ENCODE measurements at regions not wholly inside any gene's neighbourhood (a gene's known extent, or its start where the extent isn't known, plus 50 kb on each side); places are given as distances from the start of the nearest gene placed in this dataset.
"Not testable (repeated sequence)": the region's sequence is repeated elsewhere in the genome, so short reads cannot be mapped to it uniquely, and the experiment has no call there.

DNA sequence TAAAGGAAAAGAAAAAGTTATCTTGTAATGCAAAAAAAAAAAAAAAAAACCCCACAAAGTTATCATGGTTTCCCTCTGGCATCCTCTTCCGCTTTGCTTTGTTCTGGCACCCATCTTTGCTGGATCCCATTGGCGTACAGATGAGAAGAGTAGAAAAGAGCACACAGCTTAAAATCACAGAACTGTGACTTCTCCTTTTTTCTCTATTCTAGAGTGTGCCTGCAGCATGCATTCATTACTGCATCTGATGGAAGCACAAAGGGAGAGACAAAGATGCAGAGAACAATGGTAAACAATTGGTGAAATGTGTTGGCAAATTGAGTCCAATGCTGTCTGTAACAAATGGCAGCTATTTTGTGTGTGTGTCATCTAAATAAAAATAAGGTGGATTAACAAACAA, 440.8 kb upstream of the PIK3R1 start:
- FAIRE-seq (no peak), DNase-seq (ENCODE audit: low spot score) (no peak)

DNA sequence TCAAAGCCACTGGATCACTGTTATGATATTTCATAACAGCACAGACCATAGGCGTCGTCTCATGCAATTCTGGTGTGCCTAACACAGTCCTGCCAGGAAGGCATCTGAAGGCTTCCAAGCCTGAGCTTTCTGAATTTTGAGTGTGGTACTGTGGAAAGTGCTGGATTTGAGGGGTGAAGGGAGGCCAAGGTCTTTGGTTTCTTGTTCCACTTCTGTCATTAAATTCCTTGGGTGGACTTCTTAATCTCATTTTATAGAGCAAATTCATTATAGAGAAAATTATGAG, 441.3 kb upstream of the PIK3R1 start:
- no peak for FAIRE-seq
- no peak for DNase-seq (ENCODE audit: low spot score)

DNA sequence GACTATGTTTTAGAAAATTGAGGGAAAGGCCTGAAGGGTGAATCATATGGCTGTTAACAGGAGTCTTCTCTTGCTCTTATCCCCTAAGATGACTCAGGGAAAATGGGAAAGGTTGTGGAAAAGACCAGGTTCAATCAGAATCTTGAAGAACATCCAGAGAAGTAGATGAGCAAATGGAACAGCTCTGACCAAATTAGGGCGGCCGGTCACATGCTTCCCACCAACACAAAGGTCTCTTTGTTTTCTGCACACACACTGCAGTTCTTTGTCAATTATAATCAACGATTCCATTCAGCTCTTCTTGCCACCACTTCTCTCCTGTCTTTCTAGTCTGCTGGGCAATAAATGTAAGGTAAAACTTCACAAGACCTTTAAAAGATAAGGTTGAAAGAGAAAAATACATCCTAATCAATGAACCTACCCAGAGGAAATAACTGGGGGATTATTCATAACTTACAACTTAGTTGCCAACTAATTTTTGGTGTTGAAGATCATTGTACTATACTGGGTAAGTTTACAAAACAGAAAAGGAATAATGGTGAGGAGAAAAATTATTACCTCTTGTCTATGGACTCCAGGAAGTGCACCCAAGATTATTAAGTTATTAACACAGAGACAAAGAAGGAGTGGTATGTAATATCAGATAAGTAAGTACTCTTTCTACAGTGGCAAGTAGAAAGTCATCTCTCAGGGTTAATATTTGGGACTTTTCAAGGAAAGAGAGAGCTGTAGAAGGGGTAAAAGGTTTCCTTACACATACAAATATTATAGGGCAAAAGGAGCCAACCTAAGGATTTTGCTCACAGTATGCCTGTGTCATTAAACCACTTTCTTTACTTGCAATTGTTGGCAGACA, 441.9 kb upstream of the PIK3R1 start:
- FAIRE-seq (no peak), DNase-seq (ENCODE audit: low spot score) (no peak)

DNA sequence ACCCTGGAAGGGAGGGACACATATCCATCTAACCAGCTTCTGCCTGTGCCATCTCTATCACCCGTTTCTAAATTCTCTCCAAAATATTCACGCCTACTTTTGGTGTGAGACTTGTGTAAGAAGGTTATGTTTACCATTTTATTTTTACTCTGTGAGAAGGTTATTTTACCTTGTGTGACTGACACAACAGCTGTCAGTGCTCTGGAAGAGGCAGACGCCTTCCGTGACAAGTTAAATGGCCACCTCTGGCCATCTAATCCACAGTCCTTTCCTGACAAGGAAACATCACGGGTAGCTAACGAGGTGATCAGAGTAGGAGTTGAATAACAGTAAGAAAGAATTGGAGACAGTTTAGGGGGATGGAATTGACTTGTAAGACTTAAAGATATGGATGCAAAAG, 443.8 kb upstream of the PIK3R1 start:
- no peak for DNase-seq (ENCODE audit: low spot score)
- FAIRE-seq, result no peak

DNA sequence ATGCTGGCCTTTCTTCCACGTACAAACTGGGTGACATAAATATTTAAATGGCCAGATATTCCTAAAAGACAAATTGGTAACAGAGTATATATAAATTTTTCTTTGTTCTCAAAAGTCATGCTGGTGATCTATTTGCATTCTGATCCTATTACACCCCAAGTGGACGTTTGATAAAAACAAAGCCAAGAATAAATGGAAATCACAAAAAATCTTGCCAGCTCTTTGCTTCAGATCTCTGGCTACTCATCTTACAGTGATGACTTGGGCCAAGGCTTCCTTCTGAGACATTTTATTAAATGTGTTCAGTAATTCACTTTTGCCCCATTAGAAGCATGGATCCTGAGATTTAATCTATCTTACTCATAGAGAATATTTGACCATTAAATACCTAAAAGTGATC, 444.3 kb upstream of the PIK3R1 start:
- FAIRE-seq, result no peak
- DNase-seq (ENCODE audit: low spot score), result no peak

DNA sequence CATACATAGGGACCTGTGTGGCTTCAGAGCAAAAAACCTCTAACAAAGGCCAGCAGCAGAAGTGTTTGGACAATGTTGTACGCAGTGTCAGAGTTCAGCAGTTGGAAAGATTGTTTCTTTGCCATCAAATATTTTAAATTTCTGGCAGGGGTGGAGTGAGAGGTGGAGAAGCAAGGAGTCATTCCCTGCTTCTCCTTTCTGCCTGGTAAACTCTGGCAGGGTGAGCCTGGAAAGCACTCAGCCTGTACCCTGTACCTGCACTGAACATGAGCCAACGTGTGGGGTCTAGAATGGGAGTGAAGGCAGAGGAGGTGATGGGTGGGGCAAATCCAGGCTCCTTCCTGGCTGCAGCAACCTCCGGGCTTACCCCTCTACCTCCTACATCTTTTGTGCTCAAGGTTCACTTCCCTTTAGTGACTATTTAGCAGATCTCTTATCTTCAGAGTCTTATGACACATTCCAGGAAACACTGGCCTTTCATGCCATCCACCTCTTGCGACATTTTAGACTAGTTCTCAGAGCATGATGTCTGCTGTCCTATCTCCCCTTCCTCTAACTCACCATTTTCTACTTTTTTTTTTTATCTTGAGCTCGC, 445.0 kb upstream of the PIK3R1 start:
- FAIRE-seq, result no peak
- no peak for DNase-seq (ENCODE audit: low spot score)

DNA sequence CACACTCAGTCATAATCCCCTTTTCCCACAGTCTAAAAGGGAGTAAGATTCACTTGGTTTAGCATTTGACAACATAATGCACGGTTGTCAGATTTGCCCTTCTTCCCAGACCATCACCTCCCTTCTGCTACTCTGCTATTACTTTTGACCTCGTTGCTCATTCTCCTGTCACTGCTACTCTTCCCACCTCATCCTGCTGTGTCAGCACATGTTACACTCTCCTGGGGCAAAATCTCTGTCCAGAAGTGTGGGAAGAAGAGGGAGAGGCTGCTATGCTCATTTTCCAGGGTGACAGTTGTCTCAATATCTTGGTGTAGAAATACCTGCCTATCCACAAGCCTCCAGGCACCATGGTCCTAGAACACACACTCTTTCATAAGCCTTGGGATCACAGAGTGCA, 449.9 kb upstream of the PIK3R1 start:
- DNase-seq (ENCODE audit: low spot score), result no peak
- no peak for FAIRE-seq

DNA sequence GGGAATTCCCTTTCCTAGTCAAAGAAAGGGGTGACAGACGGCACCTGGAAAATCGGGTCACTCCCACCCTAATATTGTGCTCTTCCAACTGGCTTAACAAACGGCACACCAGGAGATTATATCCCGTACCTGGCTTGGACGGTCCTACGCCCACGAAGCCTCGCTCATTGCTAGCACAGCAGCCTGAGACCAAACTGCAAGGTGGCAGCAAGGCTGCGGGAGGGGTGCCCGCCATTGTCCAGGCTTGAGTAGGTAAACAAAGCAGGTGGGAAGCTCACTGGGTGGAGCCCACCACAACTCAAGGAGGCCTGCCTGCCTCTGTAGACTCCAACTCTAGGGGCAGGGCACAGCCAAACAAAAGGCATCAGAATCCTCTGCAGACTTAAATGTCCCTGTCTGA, 457.8 kb upstream of the PIK3R1 start:
- DNase-seq (ENCODE audit: low spot score); FAIRE-seq: not testable (repeated sequence)

DNA sequence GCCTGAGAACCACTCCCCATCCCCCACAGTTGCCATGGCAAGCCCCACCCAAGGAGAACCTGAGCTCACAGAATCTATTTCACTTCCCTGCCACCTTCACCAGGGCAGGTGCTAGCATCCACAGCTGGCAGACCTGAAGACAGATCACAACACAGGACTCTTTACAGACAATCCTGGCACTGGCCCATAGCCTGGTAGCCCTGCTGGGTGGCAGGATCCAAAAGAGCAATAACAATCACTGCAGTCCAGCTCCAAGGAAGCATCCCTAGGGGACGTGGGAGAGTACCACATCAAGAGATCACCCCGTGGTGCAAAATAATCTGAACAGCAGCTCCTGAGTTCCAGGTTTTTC, 463.2 kb upstream of the PIK3R1 start:
- DNase-seq (ENCODE audit: low spot score) (no peak), FAIRE-seq (no peak)

DNA sequence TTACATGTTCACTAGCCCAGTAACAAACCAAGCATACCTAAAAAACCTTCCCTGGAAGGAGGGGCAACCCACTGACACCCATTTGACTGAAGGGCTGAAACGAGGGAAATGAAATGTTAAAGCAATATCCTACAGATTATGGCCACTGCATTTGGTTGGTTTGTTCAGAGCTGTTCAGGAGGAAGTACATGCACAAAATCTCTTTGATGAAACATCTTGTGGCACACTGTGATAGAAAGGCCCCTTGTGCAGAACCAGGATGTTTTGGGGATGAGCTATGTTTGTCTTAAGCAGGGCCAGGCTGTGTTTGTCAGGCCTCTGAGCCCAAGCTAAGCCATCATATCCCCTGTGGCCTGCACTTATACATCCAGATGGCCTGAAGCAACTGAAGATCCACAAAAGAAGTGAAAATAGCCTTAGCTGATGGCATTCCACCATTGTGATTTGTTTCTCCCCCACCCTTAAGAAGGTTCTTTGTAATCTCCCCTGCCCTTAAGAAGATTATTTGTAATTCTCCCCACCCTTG, 467.3 kb upstream of the PIK3R1 start:
- FAIRE-seq, result no peak
- DNase-seq (ENCODE audit: low spot score), result no peak

DNA sequence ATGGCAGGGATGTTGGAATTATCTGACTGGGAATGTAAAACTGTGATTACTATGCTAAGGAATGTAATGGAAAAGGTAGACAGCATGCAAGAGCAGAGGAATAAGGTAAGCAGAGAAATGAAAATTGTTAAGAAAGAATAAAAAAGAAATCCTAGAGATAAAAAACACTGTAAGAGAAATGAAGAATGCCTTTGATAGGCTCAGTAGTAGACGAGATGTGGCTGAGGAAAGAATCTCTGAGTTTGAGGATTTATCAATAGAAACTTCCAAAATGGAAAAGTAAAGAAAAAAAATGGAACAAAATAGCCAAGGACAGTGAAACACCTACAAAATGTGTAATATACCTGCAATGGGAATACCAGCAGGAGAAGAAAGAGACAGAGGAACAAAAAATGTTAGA, 468.5 kb upstream of the PIK3R1 start:
- FAIRE-seq, result no peak

DNA sequence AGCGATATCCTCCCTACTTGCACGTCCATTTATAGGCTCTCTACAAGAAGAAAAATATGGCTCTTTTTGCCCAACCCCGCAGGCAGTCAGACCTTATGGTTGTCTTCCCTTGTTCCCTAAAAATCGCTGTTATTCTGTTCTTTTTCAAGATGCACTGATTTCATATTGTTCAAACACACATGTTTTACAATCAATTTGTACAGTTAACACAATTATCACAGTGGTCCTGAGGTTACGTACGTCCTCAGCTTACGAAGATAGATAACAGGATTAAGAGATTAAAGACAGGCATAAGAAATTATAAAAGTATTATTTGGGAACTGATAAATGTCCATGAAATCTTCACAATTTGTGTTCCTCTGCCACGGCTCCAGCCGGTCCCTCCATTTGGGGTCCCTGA, 468.9 kb upstream of the PIK3R1 start:
- not testable (repeated sequence) for DNase-seq (ENCODE audit: low spot score); FAIRE-seq

More for the DNA sequence above, 468.5 kb upstream of the PIK3R1 start:
- DNase-seq (ENCODE audit: low spot score), result no peak

DNA sequence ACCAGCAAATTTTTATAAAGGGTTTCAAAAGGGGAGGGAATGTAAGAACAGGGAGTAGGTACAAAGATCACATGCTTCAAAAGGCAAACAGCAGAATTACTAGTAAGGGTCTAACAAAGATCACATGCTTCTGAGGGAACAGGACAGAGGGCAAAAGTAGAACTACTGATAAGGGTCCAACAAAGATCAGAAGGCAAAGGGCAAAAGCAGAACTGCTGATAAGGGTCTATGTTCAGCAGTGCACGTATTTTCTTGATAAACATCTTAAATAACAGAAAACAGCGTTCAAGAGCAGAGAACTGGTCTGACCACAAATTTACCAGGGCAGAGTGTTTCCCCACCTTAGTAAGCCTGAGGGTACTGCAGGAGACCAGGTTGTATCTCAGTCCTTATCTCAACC, 469.5 kb upstream of the PIK3R1 start:
- no peak for FAIRE-seq

DNA sequence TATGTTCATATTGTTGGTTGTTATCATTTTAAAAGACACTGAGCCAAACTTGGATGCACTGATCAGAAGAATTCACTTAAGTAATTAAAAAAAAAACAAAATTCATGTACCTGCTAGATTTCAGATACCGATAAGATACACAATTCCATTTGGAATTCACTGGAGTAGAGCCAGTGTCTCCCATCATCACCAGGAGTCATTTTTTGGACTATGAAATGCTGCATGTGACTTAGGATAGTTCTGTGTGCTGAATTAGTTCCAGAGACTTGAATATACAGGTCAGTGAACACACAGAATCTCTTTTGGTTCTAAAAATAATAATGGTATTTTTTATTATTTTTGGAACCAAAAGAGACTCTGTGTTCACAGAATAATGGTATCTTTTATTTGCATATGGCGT, 482.6 kb upstream of the PIK3R1 start:
- no peak for FAIRE-seq
- DNase-seq (ENCODE audit: low spot score), result no peak

More for the DNA sequence above, 469.5 kb upstream of the PIK3R1 start:
- no peak for DNase-seq (ENCODE audit: low spot score)

DNA sequence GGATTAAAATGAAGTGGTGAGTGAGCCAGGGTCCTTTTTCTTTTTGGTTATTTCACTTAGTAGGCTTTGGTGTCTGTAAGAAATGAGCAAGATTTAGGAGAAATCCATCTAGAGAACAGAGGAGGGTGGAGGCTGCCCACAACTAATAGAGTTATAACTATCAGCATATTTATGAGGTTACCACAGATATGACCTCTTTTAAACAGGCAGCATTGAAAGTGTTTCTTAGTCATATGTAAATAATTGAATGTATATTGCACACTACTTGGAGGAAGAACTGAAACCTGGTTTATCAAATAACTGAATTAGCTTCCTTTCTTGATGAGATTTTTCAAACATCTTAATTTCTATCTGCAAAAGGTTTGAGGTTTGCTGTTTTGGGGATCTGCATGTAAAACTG, 483.1 kb upstream of the PIK3R1 start:
- DNase-seq (ENCODE audit: low spot score) (no peak), FAIRE-seq (no peak)

DNA sequence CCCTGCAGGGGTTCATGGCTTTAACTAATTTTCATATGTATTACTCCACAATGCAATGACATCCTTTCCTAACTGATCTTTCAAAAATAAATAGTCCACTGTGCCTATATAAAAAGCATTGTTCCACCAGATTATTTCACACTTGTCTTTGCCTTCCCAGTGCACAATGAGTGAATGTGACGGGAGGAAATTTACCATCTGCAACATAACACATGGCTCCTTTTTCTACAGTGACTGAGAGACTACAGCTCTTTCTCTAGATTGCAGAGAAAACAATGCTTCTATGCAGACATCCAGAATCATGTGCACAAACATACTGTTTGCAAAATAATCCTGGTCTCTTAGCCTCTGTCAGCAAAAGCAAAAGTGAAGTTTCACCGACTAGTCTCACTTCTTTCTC, 483.7 kb upstream of the PIK3R1 start:
- FAIRE-seq, result no peak
- DNase-seq (ENCODE audit: low spot score), result no peak

DNA sequence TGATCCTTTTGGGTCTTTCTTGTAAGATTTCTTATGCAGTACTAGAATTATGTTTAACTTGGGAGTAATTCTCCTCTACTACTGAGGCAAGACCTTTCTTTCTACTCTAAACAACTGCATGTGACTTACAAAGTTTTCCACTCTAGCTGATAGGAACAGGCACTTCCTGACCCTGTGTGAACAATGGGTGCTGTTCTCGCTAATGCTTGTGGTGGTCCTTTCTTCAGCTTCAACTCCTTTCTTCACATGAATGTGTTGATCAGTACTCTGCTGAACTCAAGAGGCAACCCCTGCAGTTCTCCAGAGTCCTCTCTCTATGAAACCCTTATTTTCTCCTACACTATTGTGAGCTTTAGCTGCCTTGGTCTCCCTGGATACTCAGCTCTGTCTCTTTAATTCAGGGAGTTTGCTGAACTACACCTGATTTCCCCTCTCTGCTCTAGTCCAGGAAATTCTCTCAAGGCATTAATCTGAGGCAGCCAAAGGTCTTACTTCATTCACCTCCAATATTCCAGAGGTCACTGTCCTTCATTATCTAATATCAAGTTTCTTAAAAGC, 484.6 kb upstream of the PIK3R1 start:
- DNase-seq (ENCODE audit: low spot score), result no peak
- no peak for FAIRE-seq

DNA sequence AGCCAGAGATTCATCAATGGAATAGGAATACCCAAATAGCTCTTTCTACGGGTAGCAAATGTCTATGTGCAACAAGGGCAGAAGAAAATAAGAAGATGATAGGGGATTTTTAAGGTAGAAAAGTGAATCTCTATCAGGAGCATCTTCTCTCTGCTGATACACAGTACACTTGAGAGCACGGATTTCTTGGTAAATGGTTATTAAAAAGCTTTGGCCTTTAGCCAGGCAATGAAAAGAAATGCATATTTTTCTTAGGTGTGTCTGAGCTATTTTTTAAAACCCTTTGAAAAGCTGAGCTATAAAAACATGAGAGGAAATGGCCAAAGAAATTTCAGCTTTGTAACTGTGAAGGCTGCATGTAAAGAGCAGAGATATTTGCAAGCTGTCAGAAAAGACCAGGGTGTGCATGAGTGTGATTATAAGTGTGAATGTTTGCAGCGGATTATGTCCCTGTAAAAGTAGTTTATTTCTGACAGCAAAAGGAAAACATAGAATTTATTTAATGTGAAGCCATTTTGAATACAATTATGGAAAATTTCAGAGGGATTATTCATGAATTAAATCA, 487.1 kb upstream of the PIK3R1 start:
- FAIRE-seq (no peak), DNase-seq (ENCODE audit: low spot score) (no peak)

DNA sequence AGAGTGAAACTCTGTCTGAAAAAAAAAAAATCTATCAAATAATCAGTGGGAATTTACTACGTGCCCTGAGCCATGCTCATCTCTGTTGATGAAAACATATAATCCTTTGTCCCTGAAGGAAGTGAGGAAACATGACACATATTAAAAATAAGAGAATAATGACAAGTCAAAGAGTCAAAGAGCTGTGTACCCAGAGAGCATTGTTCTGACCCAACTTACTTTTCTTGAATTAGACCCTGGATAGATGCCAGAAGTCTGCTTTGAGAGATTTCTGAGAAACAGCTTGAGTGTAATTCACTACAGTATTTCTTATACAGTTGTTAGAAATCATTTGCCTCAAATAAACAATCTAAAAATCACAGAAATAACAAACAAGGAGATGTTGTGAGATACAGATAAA, 490.0 kb upstream of the PIK3R1 start:
- no peak for DNase-seq (ENCODE audit: low spot score)
- FAIRE-seq, result no peak

DNA sequence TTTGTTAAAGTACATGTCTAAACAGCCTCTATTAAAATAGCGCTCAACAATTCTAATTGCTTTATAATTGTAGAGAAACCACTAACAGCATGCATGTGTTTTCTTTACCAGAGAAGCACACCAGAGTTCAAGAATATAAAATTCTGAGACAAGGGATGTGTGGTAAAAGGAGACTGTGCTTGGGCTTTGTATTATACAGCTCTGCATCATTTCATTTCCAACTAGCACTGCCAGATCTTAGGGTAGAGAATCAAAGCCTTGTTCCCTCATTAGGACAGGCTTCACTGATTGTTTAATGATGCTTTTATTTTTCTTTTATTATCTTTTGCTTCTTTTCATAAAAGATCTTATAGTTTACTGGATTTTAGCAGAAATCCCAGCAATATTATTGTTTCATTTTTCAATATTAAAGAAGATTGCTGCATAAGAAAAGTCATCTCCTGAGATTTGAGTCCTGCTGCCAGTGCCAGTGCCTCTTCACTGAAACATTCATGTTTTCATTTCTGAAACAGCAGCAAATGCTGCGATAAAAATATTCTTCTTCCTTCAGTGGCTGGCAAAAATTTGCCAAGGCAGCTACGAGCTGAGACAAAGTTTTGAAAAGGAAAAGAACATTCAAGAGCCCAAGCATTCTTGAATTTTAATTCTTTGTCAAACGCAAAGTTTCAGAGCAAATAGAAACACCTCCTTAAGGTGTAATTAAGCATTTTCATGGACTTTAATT, 491.0 kb upstream of the PIK3R1 start:
- FAIRE-seq (no peak), DNase-seq (ENCODE audit: low spot score) (no peak)

DNA sequence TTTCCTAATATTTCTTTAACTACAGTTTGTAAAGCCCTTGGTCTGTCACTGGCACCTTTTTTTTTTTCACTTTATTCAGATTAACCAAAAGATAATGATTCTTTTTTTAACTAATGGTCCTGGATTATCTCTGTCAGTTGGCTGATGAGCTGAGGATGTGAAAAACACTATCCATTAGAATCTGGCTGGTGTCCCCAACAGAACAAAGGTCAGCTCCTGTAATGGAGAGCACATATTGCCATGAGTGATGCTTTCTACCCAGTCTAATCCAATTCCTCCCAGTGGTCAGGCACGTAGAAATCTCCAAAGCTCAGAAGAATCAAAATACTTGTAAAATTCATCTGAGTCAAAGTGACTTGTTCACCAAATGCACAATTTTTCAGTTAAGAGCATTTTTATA, 491.7 kb upstream of the PIK3R1 start:
- no peak for DNase-seq (ENCODE audit: low spot score)
- no peak for FAIRE-seq

DNA sequence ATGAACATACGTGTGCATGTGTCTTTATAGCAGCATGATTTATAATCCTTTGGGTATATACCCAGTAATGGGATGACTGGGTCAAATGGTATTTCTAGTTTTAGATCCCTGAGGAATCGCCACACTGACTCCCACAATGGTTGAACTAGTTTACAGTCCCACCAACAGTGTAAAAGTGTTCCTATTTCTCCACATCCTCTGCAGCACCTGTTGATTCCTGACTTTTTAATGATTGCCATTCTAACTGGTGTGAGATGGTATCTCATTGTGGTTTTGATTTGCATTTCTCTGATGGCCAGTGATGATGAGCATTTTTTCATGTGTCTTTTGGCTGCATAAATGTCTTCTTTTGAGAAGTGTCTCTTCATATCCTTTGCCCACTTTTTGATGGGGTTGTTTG, 493.0 kb upstream of the PIK3R1 start:
- not testable (repeated sequence) for DNase-seq (ENCODE audit: low spot score)

More for the DNA sequence above, 493.0 kb upstream of the PIK3R1 start:
- FAIRE-seq, result not testable (repeated sequence)
